NCI-H1105 treated with DMSO at 0.1 percent for 48 hours (cell line): ENCODE measurements at regions not wholly inside any gene's neighbourhood (a gene's known extent, or its start where the extent isn't known, plus 50 kb on each side); places are given as distances from the start of the nearest gene placed in this dataset.
"Not testable (repeated sequence)": the region's sequence is repeated elsewhere in the genome, so short reads cannot be mapped to it uniquely, and the experiment has no call there.

Source experiments
- DNase-seq: peaks from one replicate; lab custom pipeline; 2025; lab: John Stamatoyannopoulos, UW

DNA sequence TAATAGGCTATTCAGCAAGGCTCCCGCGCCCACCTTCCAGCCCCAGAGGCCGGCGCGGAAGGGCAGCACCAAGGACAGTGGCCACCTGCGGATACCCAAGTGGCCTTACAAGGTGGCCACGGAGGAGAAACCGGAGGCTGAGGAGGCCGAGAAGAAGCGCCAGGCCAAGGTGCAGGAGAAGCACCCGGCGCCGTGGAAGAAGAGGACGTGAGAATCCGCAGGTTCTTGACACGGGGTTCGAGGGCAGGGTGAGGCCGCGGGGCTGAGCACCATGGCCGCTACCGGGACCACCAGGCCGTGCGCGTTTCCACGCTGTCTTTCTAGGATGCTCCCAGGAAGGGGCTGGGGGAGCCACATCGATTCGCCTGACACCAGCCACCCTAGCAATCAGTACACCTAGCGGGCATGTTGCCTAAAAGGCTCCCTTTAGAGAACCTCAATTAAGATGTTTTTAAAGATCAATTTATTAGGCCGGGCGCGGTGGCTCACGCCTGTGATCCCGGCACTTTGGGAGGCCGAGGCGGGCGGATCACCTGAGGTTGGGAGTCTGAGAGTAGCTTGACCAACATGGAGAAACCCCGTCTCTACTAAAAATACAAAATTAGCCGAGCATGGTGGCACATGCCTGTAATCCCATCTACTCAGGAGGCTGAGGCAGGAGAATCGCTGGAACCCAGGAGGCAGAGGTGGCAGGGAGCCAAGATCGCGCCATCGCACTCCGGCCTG is 134.3 kb upstream of the OR4C13 start:
- not testable (repeated sequence) for DNase-seq

DNA sequence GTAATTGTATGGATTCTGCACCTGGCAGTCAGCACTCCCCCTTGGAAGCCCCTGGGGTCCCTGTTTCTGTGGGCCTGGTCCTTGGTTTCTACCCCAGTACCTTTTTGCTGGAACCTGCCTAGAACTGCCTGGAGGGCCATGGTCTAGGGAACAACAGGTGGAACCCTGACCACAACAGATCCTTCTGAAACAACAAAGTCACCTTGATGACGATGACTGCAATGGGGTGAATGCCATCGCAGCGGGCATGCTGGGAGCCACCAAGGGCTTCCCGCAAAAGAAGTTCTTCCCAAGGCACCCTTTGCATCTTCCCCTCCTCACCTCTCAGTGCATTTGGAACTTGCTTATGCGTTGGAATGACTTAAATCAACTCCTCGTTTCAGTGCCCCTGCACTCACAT is 129.0 kb upstream of the OR4C13 start:
- DNase-seq, result not testable (repeated sequence)

DNA sequence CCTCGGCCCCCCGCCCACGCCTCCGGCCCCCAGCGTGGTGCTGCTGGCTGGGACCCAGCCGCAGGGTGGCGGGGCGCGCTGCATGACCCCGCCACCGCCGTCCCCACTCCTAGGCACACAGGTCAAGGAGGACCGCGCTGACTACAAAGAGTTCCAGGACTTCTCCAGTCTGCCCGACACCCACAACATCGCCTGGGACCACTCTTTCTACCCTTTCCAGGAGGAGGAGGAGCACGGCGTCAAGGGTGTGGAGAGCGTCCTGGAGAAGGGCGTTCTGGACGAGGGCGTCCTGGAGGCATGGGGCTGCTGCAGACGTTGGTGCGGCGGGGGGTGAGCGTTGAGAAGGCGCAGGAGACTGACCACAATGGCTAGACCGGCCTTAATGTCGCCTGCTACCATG is 101.7 kb upstream of the OR4C13 start:
- DNase-seq, result not testable (repeated sequence)

DNA sequence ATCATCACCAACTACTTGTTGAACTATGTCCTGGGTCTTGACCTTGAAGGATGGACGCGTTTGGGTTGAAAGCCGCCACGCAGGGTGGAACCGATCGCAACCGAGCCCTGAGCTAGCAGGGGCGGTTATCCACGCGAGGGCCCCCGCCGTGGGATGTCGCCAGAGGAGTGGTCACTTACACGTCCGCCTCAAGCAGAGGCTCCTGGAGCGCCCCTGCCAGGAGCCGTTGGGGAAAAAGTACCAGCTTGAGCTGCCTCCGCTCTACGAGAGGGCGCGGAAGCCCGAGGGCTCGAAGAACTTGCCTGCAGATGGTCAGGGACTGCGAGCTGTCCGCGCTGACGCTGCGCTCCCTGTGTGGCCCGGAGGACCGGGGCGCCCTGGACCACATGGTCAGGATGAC is 100.7 kb upstream of the OR4C13 start:
- DNase-seq, result no peak

DNA sequence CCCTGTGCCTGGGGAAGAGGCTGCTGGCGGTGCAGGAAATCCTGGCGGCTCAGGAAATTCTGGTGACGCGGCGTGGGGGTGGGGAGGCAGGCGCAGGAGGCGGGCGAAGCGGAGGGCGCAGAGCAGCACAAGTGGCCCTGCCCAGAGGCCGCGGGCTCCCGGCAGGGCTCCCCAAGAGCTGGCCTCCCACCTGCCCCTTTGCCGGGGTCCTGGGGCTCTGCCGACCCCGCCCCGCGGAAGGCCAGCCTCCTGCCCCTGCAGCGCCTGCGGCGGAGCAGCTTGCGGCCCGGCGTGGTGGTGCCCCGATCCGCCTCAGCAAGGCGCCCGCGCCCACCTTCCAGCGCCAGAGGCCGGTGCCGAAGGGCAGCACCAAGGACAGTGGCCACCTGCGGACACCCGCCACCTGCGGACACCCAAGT is 100.2 kb upstream of the OR4C13 start:
- DNase-seq, result no peak

DNA sequence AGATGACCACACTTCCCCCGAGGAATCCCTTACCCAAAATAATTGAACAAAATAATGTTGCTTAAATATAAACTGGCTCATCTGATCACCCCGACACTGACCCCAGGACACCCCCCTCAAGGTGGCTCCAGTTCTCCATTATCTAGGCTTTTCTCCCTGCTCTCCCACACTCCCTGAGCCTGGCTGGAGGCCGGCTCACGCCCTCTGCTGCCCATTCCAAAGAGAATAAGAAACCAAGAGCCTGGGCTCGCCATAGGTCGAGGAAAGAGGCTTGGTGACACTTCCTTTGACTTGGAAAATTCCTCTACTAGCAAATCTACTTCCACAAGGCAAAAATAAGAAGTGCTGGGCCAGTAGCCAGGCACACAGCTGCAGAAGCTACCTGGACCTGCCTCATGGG is 63.3 kb upstream of the OR4C13 start:
- not testable (repeated sequence) for DNase-seq

DNA sequence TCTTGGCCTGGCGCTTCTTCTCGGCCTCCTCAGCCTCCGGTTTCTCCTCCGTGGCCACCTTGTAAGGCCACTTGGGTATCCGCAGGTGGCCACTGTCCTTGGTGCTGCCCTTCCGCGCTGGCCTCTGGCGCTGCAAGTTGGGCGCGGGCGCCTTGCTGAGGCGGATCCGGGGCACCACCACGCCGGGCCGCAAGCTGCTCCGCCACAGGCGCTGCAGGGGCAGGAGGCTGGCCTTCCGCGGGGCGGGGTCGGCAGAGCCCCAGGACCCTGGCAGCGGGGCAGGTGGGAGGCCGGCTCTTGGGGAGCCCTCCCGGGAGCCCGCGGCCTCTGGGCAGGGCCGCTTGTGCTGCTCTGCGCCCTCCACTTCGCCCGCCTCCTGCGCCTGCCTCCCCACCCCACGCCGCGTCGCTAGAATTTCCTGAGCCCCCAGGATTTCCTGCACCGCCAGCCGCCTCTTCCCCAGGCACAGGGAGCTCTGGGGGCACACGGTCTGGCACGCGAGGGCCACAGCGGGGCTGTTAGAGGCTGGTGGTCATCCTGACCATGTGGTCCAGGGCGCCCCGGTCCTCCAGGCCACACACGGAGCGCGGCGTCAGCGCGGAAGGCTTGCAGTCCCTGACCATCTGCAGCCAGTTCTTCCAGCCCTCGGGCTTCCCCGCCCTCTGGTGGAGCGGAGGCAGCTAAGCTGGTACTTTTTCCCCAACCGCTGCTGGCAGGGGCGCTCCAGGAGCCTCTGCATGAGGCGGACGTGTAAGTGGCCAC is 60.1 kb upstream of the OR4C13 start:
- DNase-seq, result not testable (repeated sequence)

DNA sequence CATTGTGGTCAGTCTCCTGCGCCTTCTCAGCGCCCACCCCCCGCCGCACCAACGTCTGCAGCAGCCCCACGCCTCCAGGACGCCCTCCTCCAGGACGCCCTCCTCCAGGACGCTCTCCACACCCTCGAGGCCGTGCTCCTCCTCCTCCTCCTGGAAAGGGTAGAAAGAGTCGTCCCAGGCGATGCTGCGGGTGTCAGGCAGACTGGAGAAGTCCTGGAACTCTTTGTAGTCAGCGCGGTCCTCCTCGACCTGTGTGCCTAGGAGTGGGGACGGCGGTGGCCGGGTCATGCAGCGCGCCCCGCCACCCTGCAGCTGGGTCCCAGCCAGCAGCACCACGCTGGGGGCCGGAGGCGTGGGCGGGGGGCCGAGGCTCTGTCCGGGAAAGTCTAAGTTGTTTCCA is 58.7 kb upstream of the OR4C13 start:
- DNase-seq, result not testable (repeated sequence)
